H9 (cell line): ENCODE measurements at regions not wholly inside any gene's neighbourhood (a gene's known extent, or its start where the extent isn't known, plus 50 kb on each side); places are given as distances from the start of the nearest gene placed in this dataset.
A peak's percentile ranks its signal among the peaks of the same experiment; 100 is the strongest.

Source experiments
- DNase-seq: peaks from one replicate; pipeline ENCODE4 v3.0.0-alpha.2; 2017
- H2AFZ ChIP-seq: one replicate; pipeline ENCODE4 v1.6.1; 2013; ENCODE audit warnings: mild to moderate bottlenecking, low read length, control low read depth, moderate library complexity
- H2AK5ac ChIP-seq: 2 replicates; pipeline ENCODE4 v1.6.1; 2013; ENCODE audit warnings: low read length, control low read depth, mixed read lengths; ENCODE audit not compliant: insufficient read length
- H2BK120ac ChIP-seq: one replicate; pipeline ENCODE4 v1.6.1; 2013; ENCODE audit warnings: low read depth, mild to moderate bottlenecking, low read length, control low read depth, inconsistent platforms; ENCODE audit not compliant: poor library complexity, severe bottlenecking
- H2BK12ac ChIP-seq: 2 replicates; pipeline ENCODE4 v1.6.1; 2013; ENCODE audit warnings: low read length, control low read depth, mixed read lengths, low read depth; ENCODE audit not compliant: insufficient read length
- H2BK15ac ChIP-seq: 2 replicates; pipeline ENCODE4 v1.6.1; 2013; ENCODE audit warnings: low read depth, low read length, control low read depth
- H2BK20ac ChIP-seq: one replicate; pipeline ENCODE4 v1.6.1; 2013; ENCODE audit warnings: low read depth, mild to moderate bottlenecking, low read length, control low read depth, inconsistent platforms; ENCODE audit not compliant: poor library complexity, severe bottlenecking
- H2BK5ac ChIP-seq: 2 replicates; pipeline ENCODE4 v1.6.1; 2013; ENCODE audit warnings: low read length, control low read depth, mixed read lengths; ENCODE audit not compliant: insufficient read length
- H3K14ac ChIP-seq: 2 replicates; pipeline ENCODE4 v1.6.1; 2013; ENCODE audit warnings: low read length, control low read depth; ENCODE audit not compliant: insufficient read depth
- H3K18ac ChIP-seq: 2 replicates; pipeline ENCODE4 v1.6.1; 2013; ENCODE audit warnings: low read depth, mild to moderate bottlenecking, mixed read lengths, low read length, control low read depth; ENCODE audit not compliant: insufficient read length
- H3K23ac ChIP-seq: 2 replicates; pipeline ENCODE4 v1.6.1; 2013; ENCODE audit warnings: low read length, control low read depth, mixed read lengths, low read depth; ENCODE audit not compliant: insufficient read length
- H3K23me2 ChIP-seq: 2 replicates; pipeline ENCODE4 v1.6.1; 2013; ENCODE audit warnings: low read depth, mild to moderate bottlenecking, mixed read lengths, low read length, control low read depth; ENCODE audit not compliant: insufficient read length, poor library complexity, severe bottlenecking
- H3K27ac ChIP-seq: 2 replicates; pipeline ENCODE4 v1.5.1; 2013; ENCODE audit warnings: low read length, control low read depth, mixed read lengths, low read depth; ENCODE audit not compliant: insufficient read length
- H3K27me3 ChIP-seq: 2 replicates; pipeline ENCODE4 v1.6.1; 2013; ENCODE audit warnings: low read length, control low read depth, inconsistent platforms; ENCODE audit not compliant: insufficient read depth
- H3K4ac ChIP-seq: 2 replicates; pipeline ENCODE4 v1.6.1; 2013; ENCODE audit warnings: low read depth, mild to moderate bottlenecking, control low read depth, inconsistent platforms, low read length, moderate library complexity
- H3K4me1 ChIP-seq: 2 replicates; pipeline ENCODE4 v1.6.1; 2013; ENCODE audit warnings: low read length, control low read depth, inconsistent platforms; ENCODE audit not compliant: insufficient read depth
- H3K4me2 ChIP-seq: 2 replicates; pipeline ENCODE4 v1.6.1; 2013; ENCODE audit warnings: low read length, control low read depth, mixed read lengths; ENCODE audit not compliant: insufficient read length, insufficient read depth
- H3K56ac ChIP-seq: 2 replicates; pipeline ENCODE4 v1.6.1; 2013; ENCODE audit warnings: low read depth, mild to moderate bottlenecking, mixed read lengths, low read length, control low read depth; ENCODE audit not compliant: insufficient read length
- H3K79me1 ChIP-seq: 2 replicates; pipeline ENCODE4 v1.6.1; 2013; ENCODE audit warnings: low read depth, mild to moderate bottlenecking, moderate library complexity, low read length, control low read depth, inconsistent platforms; ENCODE audit not compliant: insufficient read depth, poor library complexity, severe bottlenecking
- H3K79me2 ChIP-seq: 2 replicates; pipeline ENCODE4 v1.6.1; 2013; ENCODE audit warnings: low read length, control low read depth, inconsistent platforms; ENCODE audit not compliant: insufficient read depth
- H3K9ac ChIP-seq: 2 replicates; pipeline ENCODE4 v1.6.1; 2013; ENCODE audit warnings: low read length, control low read depth, mixed read lengths; ENCODE audit not compliant: insufficient read length; ENCODE audit errors: extremely low read depth
- H3K9me3 ChIP-seq: one replicate; pipeline ENCODE4 v1.6.1; 2013; ENCODE audit warnings: low read depth, low read length, inconsistent platforms; ENCODE audit not compliant: control insufficient read depth
- H3T11ph ChIP-seq: one replicate; pipeline ENCODE4 v1.6.1; 2013; ENCODE audit warnings: mild to moderate bottlenecking, low read length, control low read depth, inconsistent platforms
- H4K20me1 ChIP-seq: one replicate; pipeline ENCODE4 v1.6.1; 2013; ENCODE audit not compliant: control insufficient read depth, insufficient read length, insufficient read depth
- H4K5ac ChIP-seq: 2 replicates; pipeline ENCODE4 v1.6.1; 2013; ENCODE audit warnings: low read depth, mild to moderate bottlenecking, mixed read lengths, low read length, control low read depth; ENCODE audit not compliant: insufficient read length
- H4K8ac ChIP-seq: replicated peaks from 2 replicates; pipeline ENCODE4 v1.6.1; 2013; ENCODE audit warnings: low read length, control low read depth, mixed read lengths, low read depth; ENCODE audit not compliant: insufficient read length
- H4K91ac ChIP-seq: 2 replicates; pipeline ENCODE4 v1.6.1; 2013; ENCODE audit warnings: low read depth, mild to moderate bottlenecking, moderate library complexity, mixed read lengths, low read length, control low read depth; ENCODE audit not compliant: insufficient read length
- H3K27ac Mint-ChIP-seq, 3 experiments: 2 replicates in 2 of 3; 3 replicates in 1 of 3; pipeline ENCODE4 v1.8.0; 2020 to 2021; ENCODE audit warnings: mixed read lengths in 3 of 3, mild to moderate bottlenecking in 1 of 3, moderate library complexity in 1 of 3
- H3K27me3 Mint-ChIP-seq: 2 replicates; pipeline ENCODE4 v1.8.0; 2021; ENCODE audit warnings: low read depth, mild to moderate bottlenecking, moderate library complexity, mixed read lengths
- H3K36me3 Mint-ChIP-seq, 3 experiments: 2 replicates in 2 of 3; 3 replicates in 1 of 3; pipeline ENCODE4 v1.8.0; 2020 to 2021; ENCODE audit warnings: low read depth in 3 of 3, mixed read lengths in 3 of 3; ENCODE audit not compliant: insufficient read depth in 1 of 3
- H3K4me1 Mint-ChIP-seq, 2 experiments: 2 replicates each; pipeline ENCODE4 v1.8.0; 2020; ENCODE audit warnings: mixed read lengths in 2 of 2
- H3K4me3 Mint-ChIP-seq, 2 experiments: 2 replicates in 1 of 2; 3 replicates in 1 of 2; pipeline ENCODE4 v1.8.0; 2020 to 2021; ENCODE audit warnings: mild to moderate bottlenecking in 2 of 2, mixed read lengths in 2 of 2, moderate library complexity in 1 of 2
- H3K9me3 Mint-ChIP-seq, 2 experiments: 2 replicates in 1 of 2; 3 replicates in 1 of 2; pipeline ENCODE4 v1.8.0; 2020; ENCODE audit warnings: mild to moderate bottlenecking in 2 of 2, mixed read lengths in 2 of 2, moderate library complexity in 1 of 2
- TF ChIP-seq, protein P1 (sequence below): fragments of 200-600 bp; sonication (generic); conservative IDR thresholded peaks from 3 replicates; pipeline ENCODE4 v1.8.0; 2021; ENCODE audit warnings: antibody characterized with exemption, mild to moderate bottlenecking

DNA sequence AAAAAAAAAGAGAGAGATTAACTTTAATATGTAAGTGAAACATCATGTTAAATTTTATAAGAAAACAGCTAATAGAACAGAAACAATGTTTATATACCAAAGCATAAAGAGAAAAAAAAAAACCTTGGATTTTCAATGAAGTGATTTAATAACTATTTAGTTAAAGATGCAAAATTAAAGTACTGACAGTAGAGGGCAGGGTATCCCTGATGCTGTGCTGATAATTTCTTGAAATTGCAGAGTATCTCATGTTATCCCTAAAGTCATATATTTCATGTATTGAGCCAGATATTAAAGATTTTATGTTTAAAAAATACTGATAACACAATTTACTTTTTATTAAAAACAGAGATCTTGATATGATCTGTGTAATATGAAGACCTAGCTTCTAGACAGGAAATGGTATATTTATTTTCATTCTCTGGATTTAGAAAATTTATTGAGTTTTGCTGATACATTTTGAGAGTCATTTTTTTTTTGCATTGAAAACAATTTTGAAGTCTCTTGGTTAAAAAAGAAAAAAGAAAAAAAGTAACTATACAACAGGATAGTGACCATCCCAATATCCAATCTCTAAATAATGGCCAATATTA, 273.2 kb downstream of the USP25 start:
- H3T11ph ChIP-seq, result no peak overlapping the region
- no peaks in the 10 kb centered on the region for H3K4me1 ChIP-seq
- TF ChIP-seq, protein P1, sequence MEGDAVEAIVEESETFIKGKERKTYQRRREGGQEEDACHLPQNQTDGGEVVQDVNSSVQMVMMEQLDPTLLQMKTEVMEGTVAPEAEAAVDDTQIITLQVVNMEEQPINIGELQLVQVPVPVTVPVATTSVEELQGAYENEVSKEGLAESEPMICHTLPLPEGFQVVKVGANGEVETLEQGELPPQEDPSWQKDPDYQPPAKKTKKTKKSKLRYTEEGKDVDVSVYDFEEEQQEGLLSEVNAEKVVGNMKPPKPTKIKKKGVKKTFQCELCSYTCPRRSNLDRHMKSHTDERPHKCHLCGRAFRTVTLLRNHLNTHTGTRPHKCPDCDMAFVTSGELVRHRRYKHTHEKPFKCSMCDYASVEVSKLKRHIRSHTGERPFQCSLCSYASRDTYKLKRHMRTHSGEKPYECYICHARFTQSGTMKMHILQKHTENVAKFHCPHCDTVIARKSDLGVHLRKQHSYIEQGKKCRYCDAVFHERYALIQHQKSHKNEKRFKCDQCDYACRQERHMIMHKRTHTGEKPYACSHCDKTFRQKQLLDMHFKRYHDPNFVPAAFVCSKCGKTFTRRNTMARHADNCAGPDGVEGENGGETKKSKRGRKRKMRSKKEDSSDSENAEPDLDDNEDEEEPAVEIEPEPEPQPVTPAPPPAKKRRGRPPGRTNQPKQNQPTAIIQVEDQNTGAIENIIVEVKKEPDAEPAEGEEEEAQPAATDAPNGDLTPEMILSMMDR, result peak; percentile 62
- DNase-seq, result no peak
- Mint-ChIP-seq H3K27ac (no peak overlapping the region), H3K27me3 (no peaks in the 10 kb centered on the region), H3K36me3 (no peaks in the 10 kb centered on the region), H3K4me3 (no peak overlapping the region), H3K4me1 (no peaks in the 10 kb centered on the region), H3K9me3 (no peaks in the 10 kb centered on the region)
- no peak overlapping the region for H2BK5ac ChIP-seq
- H2BK12ac ChIP-seq, result no peak overlapping the region
- H3K9me3 ChIP-seq, result no peaks in the 10 kb centered on the region
- H3K9ac ChIP-seq, result no peak overlapping the region
- H2AK5ac ChIP-seq, result no peak overlapping the region
- H4K5ac ChIP-seq, result no peak overlapping the region
- H3K14ac ChIP-seq, result no peak overlapping the region
- H3K4me2 ChIP-seq, result no peak overlapping the region
- no peak overlapping the region for H2BK20ac ChIP-seq
- H2AFZ ChIP-seq, result no peak overlapping the region
- no peak overlapping the region for H2BK120ac ChIP-seq
- no peaks in the 10 kb centered on the region for H3K27me3 ChIP-seq
- H3K23me2 ChIP-seq, result no peaks in the 10 kb centered on the region
- no peak overlapping the region for H3K4ac ChIP-seq
- H3K79me1 ChIP-seq, result no peaks in the 10 kb centered on the region
- no peak overlapping the region for H2BK15ac ChIP-seq
- H4K91ac ChIP-seq, result no peak overlapping the region
- no peak overlapping the region for H3K18ac ChIP-seq
- H3K79me2 ChIP-seq, result no peaks in the 10 kb centered on the region
- no peak overlapping the region for H4K8ac ChIP-seq
- no peak overlapping the region for H3K56ac ChIP-seq
- H3K27ac ChIP-seq, result no peak overlapping the region
- H3K23ac ChIP-seq, result no peak overlapping the region
- no peaks in the 10 kb centered on the region for H4K20me1 ChIP-seq
